Smooth muscle cell (in vitro differentiated cells): ENCODE measurements at regions not wholly inside any gene's neighbourhood (a gene's known extent, or its start where the extent isn't known, plus 50 kb on each side); places are given as distances from the start of the nearest gene placed in this dataset.

ENCODE experiments used
- DNase-seq: peaks from one replicate; lab custom pipeline; 2025; ENCODE audit not compliant: unreplicated experiment; lab: John Stamatoyannopoulos, UW
- H2AFZ ChIP-seq: fragments of 200-600 bp; sonication (generic); 2 replicates; pipeline ENCODE4 v1.6.0; 2016; ENCODE audit warnings: antibody characterized with exemption, low read depth, mild to moderate bottlenecking
- H3F3A ChIP-seq: fragments of 200-600 bp; sonication (generic); 2 replicates; pipeline ENCODE4 v1.6.0; 2017; ENCODE audit warnings: antibody characterized with exemption, low read depth
- H3K27ac ChIP-seq: fragments of 200-600 bp; sonication (generic); 2 replicates; pipeline ENCODE4 v1.5.1; 2016; ENCODE audit warnings: low read depth, mild to moderate bottlenecking
- H3K27me3 ChIP-seq: fragments of 200-600 bp; sonication (generic); 2 replicates; pipeline ENCODE4 v1.6.1; 2016; ENCODE audit warnings: low read depth, mild to moderate bottlenecking
- H3K36me3 ChIP-seq: fragments of 200-600 bp; sonication (generic); 2 replicates; pipeline ENCODE4 v1.5.1; 2016; ENCODE audit warnings: low read depth
- H3K4me1 ChIP-seq: fragments of 200-600 bp; sonication (generic); 2 replicates; pipeline ENCODE4 v1.5.1; 2016; ENCODE audit warnings: low read depth
- H3K4me2 ChIP-seq: fragments of 200-600 bp; sonication (generic); 2 replicates; pipeline ENCODE4 v1.6.0; 2016; ENCODE audit warnings: mild to moderate bottlenecking
- H3K4me3 ChIP-seq: fragments of 200-600 bp; sonication (generic); 2 replicates; pipeline ENCODE4 v1.5.1; 2016; ENCODE audit warnings: mild to moderate bottlenecking
- H3K79me2 ChIP-seq: fragments of 200-600 bp; sonication (generic); 2 replicates; pipeline ENCODE4 v1.6.0; 2016; ENCODE audit warnings: low read depth, mild to moderate bottlenecking
- H3K9ac ChIP-seq: fragments of 200-600 bp; sonication (generic); 2 replicates; pipeline ENCODE4 v1.6.0; 2016; ENCODE audit warnings: low read depth
- H3K9me3 ChIP-seq: fragments of 200-600 bp; sonication (generic); replicated peaks from 2 replicates; pipeline ENCODE4 v1.5.1; 2016; ENCODE audit warnings: low read depth
- H4K20me1 ChIP-seq: fragments of 200-600 bp; sonication (generic); 2 replicates; pipeline ENCODE4 v1.6.0; 2016; ENCODE audit warnings: low read depth
- WGBS: methylation state at CpG from one replicate; pipeline ENCODE4 v1.1.7; 2016; ENCODE audit warnings: low lambda C conversion rate; 5-methylcytosine and 5-hydroxymethylcytosine counted together
- TF ChIP-seq, protein P1 (sequence below): fragments of 200-600 bp; sonication (generic); IDR thresholded peaks from 2 replicates; pipeline ENCODE4 v1.5.1; 2017; ENCODE audit warnings: borderline replicate concordance, mild to moderate bottlenecking, antibody characterized with exemption; ENCODE audit not compliant: insufficient read depth, poor library complexity, severe bottlenecking

DNA sequence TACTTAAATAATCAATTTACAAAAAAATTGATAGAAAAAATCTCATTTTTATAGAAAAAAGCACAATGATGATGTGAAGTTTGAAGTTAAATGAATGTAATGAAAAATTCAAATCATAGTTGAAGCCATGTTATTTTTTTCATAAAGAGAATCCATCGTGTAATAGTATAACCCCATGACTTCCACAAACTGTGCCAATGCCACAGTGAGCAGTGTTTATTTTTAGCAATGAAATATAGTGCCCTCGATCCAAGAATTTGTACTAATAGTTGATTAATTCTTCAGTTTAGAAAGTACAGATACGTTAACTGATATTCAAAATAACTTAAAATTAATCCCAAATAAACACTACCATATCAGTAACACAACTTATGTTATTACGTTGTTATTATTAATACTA is 225.9 kb downstream of the PTPRC start:
- TF ChIP-seq, protein P1, sequence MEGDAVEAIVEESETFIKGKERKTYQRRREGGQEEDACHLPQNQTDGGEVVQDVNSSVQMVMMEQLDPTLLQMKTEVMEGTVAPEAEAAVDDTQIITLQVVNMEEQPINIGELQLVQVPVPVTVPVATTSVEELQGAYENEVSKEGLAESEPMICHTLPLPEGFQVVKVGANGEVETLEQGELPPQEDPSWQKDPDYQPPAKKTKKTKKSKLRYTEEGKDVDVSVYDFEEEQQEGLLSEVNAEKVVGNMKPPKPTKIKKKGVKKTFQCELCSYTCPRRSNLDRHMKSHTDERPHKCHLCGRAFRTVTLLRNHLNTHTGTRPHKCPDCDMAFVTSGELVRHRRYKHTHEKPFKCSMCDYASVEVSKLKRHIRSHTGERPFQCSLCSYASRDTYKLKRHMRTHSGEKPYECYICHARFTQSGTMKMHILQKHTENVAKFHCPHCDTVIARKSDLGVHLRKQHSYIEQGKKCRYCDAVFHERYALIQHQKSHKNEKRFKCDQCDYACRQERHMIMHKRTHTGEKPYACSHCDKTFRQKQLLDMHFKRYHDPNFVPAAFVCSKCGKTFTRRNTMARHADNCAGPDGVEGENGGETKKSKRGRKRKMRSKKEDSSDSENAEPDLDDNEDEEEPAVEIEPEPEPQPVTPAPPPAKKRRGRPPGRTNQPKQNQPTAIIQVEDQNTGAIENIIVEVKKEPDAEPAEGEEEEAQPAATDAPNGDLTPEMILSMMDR, result no peak

DNA sequence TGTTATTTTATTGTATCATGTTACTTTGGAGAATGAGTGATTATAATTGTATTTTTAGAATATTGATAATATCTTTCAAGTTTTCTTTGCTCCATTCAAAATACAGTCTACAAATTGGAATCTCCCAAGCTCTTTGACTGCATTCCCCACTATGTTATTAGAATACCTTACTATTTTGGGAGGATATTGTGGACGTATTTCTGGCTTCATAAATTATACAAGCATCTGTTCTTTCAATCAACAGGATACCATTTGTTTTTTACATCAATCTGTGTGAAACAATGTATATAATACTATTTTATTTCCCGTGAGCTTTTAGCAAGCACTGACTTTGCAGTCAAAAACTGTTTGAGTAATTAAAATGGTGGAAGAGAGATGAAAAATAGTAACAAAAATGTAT is 226.5 kb downstream of the PTPRC start:
- Histone ChIP-seq H3K4me3 (no peak overlapping the region), H3K27me3 (no peaks in the 10 kb centered on the region), H3K27ac (peak overlapping the region; percentile 43), H3F3A (peaks cover 8% of the 10 kb centered on the region), H3K9ac (no peak overlapping the region), H3K4me2 (peak overlapping the region; percentile 6), H3K79me2 (peaks cover 100% of the 10 kb centered on the region), H3K36me3 (peaks cover 4% of the 10 kb centered on the region), H2AFZ (no peak overlapping the region), H3K9me3 (no peaks in the 10 kb centered on the region), H4K20me1 (peaks cover 100% of the 10 kb centered on the region), H3K4me1 (no peaks in the 10 kb centered on the region)
- 76% methylated on average over 2 of the region's 2 CpGs for WGBS
- TF ChIP-seq, protein P1, result no peak
- no peak for DNase-seq

More for the DNA sequence above, 225.9 kb downstream of the PTPRC start:
- H3K9me3 ChIP-seq, result no peaks in the 10 kb centered on the region
- DNase-seq, result no peak
- H3F3A ChIP-seq, result peaks cover 8% of the 10 kb centered on the region
- peak overlapping the region; percentile 61 for H3K4me2 ChIP-seq
- peaks cover 100% of the 10 kb centered on the region for H3K79me2 ChIP-seq
- no peak overlapping the region for H2AFZ ChIP-seq
- H3K4me3 ChIP-seq, result no peak overlapping the region
- peaks cover 100% of the 10 kb centered on the region for H4K20me1 ChIP-seq
- peak overlapping the region; percentile 26 for H3K27ac ChIP-seq
- peaks cover 4% of the 10 kb centered on the region for H3K36me3 ChIP-seq
- H3K4me1 ChIP-seq, result no peaks in the 10 kb centered on the region
- WGBS, result 94% methylated on average over 4 of the region's 4 CpGs
- no peaks in the 10 kb centered on the region for H3K27me3 ChIP-seq
- H3K9ac ChIP-seq, result no peak overlapping the region

DNA sequence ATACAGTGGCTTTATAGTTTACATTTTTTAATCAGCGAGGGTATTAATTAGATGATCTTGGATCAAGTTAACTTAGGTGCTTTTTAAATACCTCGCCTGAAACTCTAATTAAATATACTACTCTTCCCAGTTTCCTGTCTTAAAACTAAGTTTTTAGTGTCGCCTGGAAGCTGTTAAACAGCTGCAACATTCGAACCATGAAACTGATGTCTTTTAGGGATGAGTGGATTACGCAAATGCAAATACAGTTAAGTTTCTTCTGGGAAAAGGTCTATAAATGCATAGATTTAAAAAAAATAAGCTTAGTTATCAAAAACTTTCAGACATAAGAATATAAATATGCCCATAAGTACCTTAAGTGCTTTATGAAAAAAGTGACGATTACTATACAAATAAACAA is 228.3 kb downstream of the PTPRC start:
- H3K4me3 ChIP-seq, result no peak overlapping the region
- DNase-seq, result no peak
- H3K79me2 ChIP-seq, result peaks cover 96% of the 10 kb centered on the region
- H3K9me3 ChIP-seq, result no peaks in the 10 kb centered on the region
- H4K20me1 ChIP-seq, result peaks cover 95% of the 10 kb centered on the region
- H3K27ac ChIP-seq, result peak overlapping the region; percentile 43
- H3F3A ChIP-seq, result peaks cover 4% of the 10 kb centered on the region
- no peak overlapping the region for H3K9ac ChIP-seq
- H3K36me3 ChIP-seq, result peaks cover 6% of the 10 kb centered on the region
- H3K4me1 ChIP-seq, result no peaks in the 10 kb centered on the region
- WGBS, result 57% methylated on average over 6 of the region's 6 CpGs
- no peak overlapping the region for H2AFZ ChIP-seq
- H3K4me2 ChIP-seq, result peak overlapping the region; percentile 57
- TF ChIP-seq, protein P1, result no peak
- no peaks in the 10 kb centered on the region for H3K27me3 ChIP-seq

DNA sequence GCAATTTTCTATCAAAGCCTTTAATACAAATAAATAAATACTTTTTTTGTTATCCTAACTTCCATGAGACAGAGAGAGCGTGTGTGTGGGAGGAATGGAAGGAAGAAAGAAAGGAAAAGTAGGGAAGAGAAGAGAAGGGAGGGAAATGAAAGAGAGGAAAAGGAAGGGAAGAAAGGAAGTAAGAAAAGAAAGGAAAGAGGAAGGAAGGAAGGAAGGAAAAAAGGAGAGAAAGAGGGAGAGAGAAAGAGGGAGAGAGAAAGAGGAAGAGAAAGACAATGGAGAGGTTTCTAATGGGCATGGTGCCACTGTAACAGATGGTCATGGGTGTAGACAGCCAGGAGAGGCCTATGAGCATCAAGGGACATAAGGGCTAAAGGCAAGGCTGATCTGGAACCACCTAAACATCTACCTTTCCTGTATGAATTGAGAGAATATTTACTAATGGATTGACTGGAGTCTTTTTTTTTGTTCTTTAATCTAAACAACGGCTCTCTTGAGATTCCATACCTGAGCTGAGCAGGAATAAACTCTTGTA is 234.9 kb downstream of the PTPRC start:
- peaks cover 12% of the 10 kb centered on the region for H3K4me1 ChIP-seq
- no peak overlapping the region for H2AFZ ChIP-seq
- no peaks in the 10 kb centered on the region for H3K9me3 ChIP-seq
- H4K20me1 ChIP-seq, result peaks cover 90% of the 10 kb centered on the region
- no peaks in the 10 kb centered on the region for H3K27me3 ChIP-seq
- DNase-seq, result no peak
- no peak overlapping the region for H3K4me2 ChIP-seq
- H3K4me3 ChIP-seq, result no peak overlapping the region
- H3K9ac ChIP-seq, result no peak overlapping the region
- TF ChIP-seq, protein P1, result no peak
- 96% methylated on average over 2 of the region's 2 CpGs for WGBS
- H3K27ac ChIP-seq, result peak overlapping the region; percentile 58
- H3F3A ChIP-seq, result peaks cover 26% of the 10 kb centered on the region
- peaks cover 22% of the 10 kb centered on the region for H3K36me3 ChIP-seq
- peaks cover 84% of the 10 kb centered on the region for H3K79me2 ChIP-seq
